H1 (cell line): ENCODE measurements at regions not wholly inside any gene's neighbourhood (a gene's known extent, or its start where the extent isn't known, plus 50 kb on each side); places are given as distances from the start of the nearest gene placed in this dataset.

Source experiments
- CTCF ChIA-PET: fragments of 300-600 bp; sonication (Branson Sonifier 250); formaldehyde crosslinking; loops from one replicate; lab custom pipeline; 2021; ENCODE audit not compliant: partially characterized antibody; lab: Charles Lee
- POLR2A ChIA-PET: fragments of 300-600 bp; sonication (Branson Sonifier 250); formaldehyde crosslinking; loops from one replicate; lab custom pipeline; 2021; ENCODE audit warnings: inconsistent platforms; ENCODE audit not compliant: partially characterized antibody; lab: Charles Lee
- DNase-seq, 2 experiments: peaks; one replicate each; pipeline versions ENCODE4 v3.0.0 to v3.0.0-alpha.2; 2010 to 2022; ENCODE audit warnings: low spot score in 2 of 2, low read depth in 1 of 2, mixed read lengths in 1 of 2
- FAIRE-seq: peaks from 2 replicates; lab custom pipeline; 2011; peaks lifted over from hg19 to GRCh38; lab: Jason Lieb, UNC
- H2AFZ ChIP-seq: 2 replicates; pipeline ENCODE4 v1.8.1; 2012; ENCODE audit warnings: low read length, inconsistent platforms
- H2AK5ac ChIP-seq: 2 replicates; pipeline ENCODE4 v1.6.1; 2013; ENCODE audit warnings: low read depth, low read length
- H2BK120ac ChIP-seq: replicated peaks from 2 replicates; pipeline ENCODE3; 2013; ENCODE audit warnings: low read depth, low read length, inconsistent platforms
- H2BK12ac ChIP-seq: 2 replicates; pipeline ENCODE4 v1.6.1; 2013; ENCODE audit warnings: low read depth, low read length
- H2BK15ac ChIP-seq: 2 replicates; pipeline ENCODE4 v1.6.1; 2013; ENCODE audit warnings: low read length
- H2BK20ac ChIP-seq: 2 replicates; pipeline ENCODE4 v1.6.1; 2013; ENCODE audit warnings: low read length
- H2BK5ac ChIP-seq: 2 replicates; pipeline ENCODE4 v1.6.1; 2013; ENCODE audit warnings: low read depth, low read length
- H3K14ac ChIP-seq: 2 replicates; pipeline ENCODE4 v1.6.1; 2013; ENCODE audit warnings: inconsistent platforms; ENCODE audit not compliant: insufficient read length
- H3K18ac ChIP-seq: 2 replicates; pipeline ENCODE4 v1.6.1; 2013; ENCODE audit warnings: low read length; ENCODE audit errors: extremely low read depth
- H3K23ac ChIP-seq: 2 replicates; pipeline ENCODE4 v1.6.1; 2013; ENCODE audit warnings: inconsistent platforms; ENCODE audit not compliant: insufficient read length
- H3K23me2 ChIP-seq: 2 replicates; pipeline ENCODE4 v1.6.1; 2013; ENCODE audit warnings: low read depth, low read length
- H3K27ac ChIP-seq: 2 replicates; pipeline ENCODE4 v1.6.1; 2011; ENCODE audit warnings: low read depth, low read length, inconsistent platforms
- H3K27me3 ChIP-seq, 4 experiments: replicated peaks in 1 of 4; 1 replicate in 1 of 4; 2 replicates in 3 of 4; pipeline versions ENCODE4 v1.6.1 to v1.8.1; 2011 to 2013; ENCODE audit warnings: low read length in 3 of 4, mild to moderate bottlenecking in 3 of 4, inconsistent platforms in 2 of 4, mixed read lengths in 2 of 4, moderate library complexity in 1 of 4; ENCODE audit not compliant: control insufficient read depth in 3 of 4, insufficient read depth in 3 of 4; ENCODE audit errors: extremely low read depth in 1 of 4
- H3K36me3 ChIP-seq, 4 experiments: 2 replicates each; pipeline versions ENCODE4 v1.6.1 to v1.8.1; 2011 to 2013; ENCODE audit warnings: mild to moderate bottlenecking in 4 of 4, low read length in 3 of 4, moderate library complexity in 2 of 4, control low read depth in 1 of 4, inconsistent platforms in 1 of 4; ENCODE audit not compliant: insufficient read depth in 4 of 4, control insufficient read depth in 2 of 4
- H3K4ac ChIP-seq: replicated peaks from 2 replicates; pipeline ENCODE3; 2013; ENCODE audit warnings: low read length, low read depth, mixed read lengths, inconsistent platforms; ENCODE audit not compliant: insufficient read length
- H3K4me1 ChIP-seq, 4 experiments: replicated peaks in 1 of 4; 1 replicate in 1 of 4; 2 replicates in 3 of 4; pipeline versions ENCODE4 v1.6.1 to v1.8.1; 2011 to 2013; ENCODE audit warnings: low read length in 3 of 4, inconsistent platforms in 2 of 4, mixed read lengths in 1 of 4; ENCODE audit not compliant: insufficient read depth in 4 of 4, control insufficient read depth in 3 of 4
- H3K4me2 ChIP-seq, 2 experiments: 2 replicates each; pipeline versions ENCODE4 v1.6.1 to v1.8.1; 2011 to 2013; ENCODE audit warnings: low read depth in 2 of 2, low read length in 2 of 2, control low read depth in 1 of 2, inconsistent platforms in 1 of 2, mild to moderate bottlenecking in 1 of 2; ENCODE audit not compliant: insufficient read depth in 1 of 2
- H3K4me3 ChIP-seq, 4 experiments: fragments of 200-600, 300-600 bp in 1 of 4; sonication (generic), shearing (Covaris generic), sonication (Bioruptor Twin) in 1 of 4; 2 replicates each; pipeline versions ENCODE4 v1.5.1 to v1.8.1; 2011 to 2016; ENCODE audit warnings: low read length in 4 of 4, low read depth in 3 of 4, control low read depth in 2 of 4, inconsistent platforms in 2 of 4, mild to moderate bottlenecking in 2 of 4, mixed read lengths in 1 of 4, moderate library complexity in 1 of 4; ENCODE audit not compliant: insufficient read depth in 2 of 4; ENCODE audit errors: extremely low read depth in 1 of 4
- H3K56ac ChIP-seq: replicated peaks from 2 replicates; pipeline ENCODE3; 2013; ENCODE audit warnings: low read depth, mild to moderate bottlenecking, mixed read lengths, low read length, inconsistent platforms; ENCODE audit not compliant: insufficient read length
- H3K79me1 ChIP-seq: 2 replicates; pipeline ENCODE4 v1.6.1; 2013; ENCODE audit warnings: low read depth, low read length, control low read depth
- H3K79me2 ChIP-seq, 2 experiments: 2 replicates each; pipeline versions ENCODE4 v1.6.1 to v1.8.1; 2012 to 2013; ENCODE audit warnings: low read length in 2 of 2, mild to moderate bottlenecking in 2 of 2, inconsistent platforms in 1 of 2; ENCODE audit not compliant: insufficient read depth in 2 of 2, control insufficient read depth in 1 of 2
- H3K9ac ChIP-seq, 4 experiments: replicated peaks in 1 of 4; 1 replicate in 1 of 4; 2 replicates in 3 of 4; pipeline versions ENCODE4 v1.6.1 to v1.8.1; 2011 to 2013; ENCODE audit warnings: low read depth in 3 of 4, low read length in 3 of 4, control low read depth in 2 of 4, mild to moderate bottlenecking in 2 of 4, moderate library complexity in 2 of 4, inconsistent platforms in 1 of 4; ENCODE audit errors: extremely low read depth in 1 of 4
- H3K9me3 ChIP-seq, 2 experiments: 2 replicates each; pipeline versions ENCODE4 v1.6.1 to v1.8.1; 2012 to 2013; ENCODE audit warnings: mild to moderate bottlenecking in 2 of 2, moderate library complexity in 2 of 2, control low read depth in 1 of 2, inconsistent platforms in 1 of 2, low read depth in 1 of 2, low read length in 1 of 2, mixed read lengths in 1 of 2; ENCODE audit not compliant: insufficient read depth in 2 of 2
- H4K20me1 ChIP-seq, 2 experiments: replicated peaks in 1 of 2; 2 replicates each; pipeline versions ENCODE3 to v1.8.1; 2011 to 2013; ENCODE audit warnings: inconsistent platforms in 2 of 2, low read length in 2 of 2, mild to moderate bottlenecking in 1 of 2; ENCODE audit not compliant: insufficient read depth in 2 of 2, control insufficient read depth in 1 of 2
- H4K5ac ChIP-seq: 2 replicates; pipeline ENCODE4 v1.6.1; 2013; ENCODE audit warnings: low read length, low read depth, mixed read lengths, inconsistent platforms; ENCODE audit not compliant: insufficient read length
- H4K8ac ChIP-seq: 2 replicates; pipeline ENCODE4 v1.8.0; 2013; ENCODE audit warnings: mild to moderate bottlenecking, moderate library complexity, low read length, inconsistent platforms; ENCODE audit not compliant: insufficient read depth; ENCODE audit errors: extremely low read depth
- H4K91ac ChIP-seq: replicated peaks from 2 replicates; pipeline ENCODE3; 2013; ENCODE audit warnings: low read length, mixed read lengths, inconsistent platforms; ENCODE audit not compliant: insufficient read length
- CHD2 ChIP-seq: IDR thresholded peaks from 2 replicates; pipeline ENCODE4 v1.6.1; 2012; ENCODE audit warnings: low read length, improper control_type of control experiment
- EGR1 ChIP-seq: IDR thresholded peaks from 2 replicates; pipeline ENCODE4 v1.6.1; 2011; ENCODE audit warnings: low read depth, low read length, borderline replicate concordance
- GABPA ChIP-seq: IDR thresholded peaks from 2 replicates; pipeline ENCODE4 v1.6.1; 2011; ENCODE audit warnings: mild to moderate bottlenecking, low read length, moderate library complexity, borderline replicate concordance; ENCODE audit not compliant: insufficient read depth
- HDAC6 ChIP-seq: IDR thresholded peaks from one replicate; pipeline ENCODE4 v1.7.1; 2012; ENCODE audit warnings: low read depth, mild to moderate bottlenecking, inconsistent platforms, low read length, moderate library complexity
- NANOG ChIP-seq: IDR thresholded peaks from 2 replicates; pipeline ENCODE4 v1.6.1; 2011; ENCODE audit warnings: low read length, low read depth, mild to moderate bottlenecking, inconsistent platforms; ENCODE audit not compliant: insufficient read depth, poor library complexity, severe bottlenecking
- RXRA ChIP-seq: IDR thresholded peaks from 2 replicates; pipeline ENCODE4 v1.6.1; 2011; ENCODE audit warnings: low read depth, mild to moderate bottlenecking, low read length, moderate library complexity; ENCODE audit not compliant: insufficient read depth
- TCF12 ChIP-seq: IDR thresholded peaks from 2 replicates; pipeline ENCODE4 v1.6.1; 2011; ENCODE audit warnings: low read depth, mild to moderate bottlenecking, low read length
- WGBS, 2 experiments: shearing (Covaris generic) in 1 of 2; methylation state at CpG; one replicate each; pipeline versions ENCODE4 v1.1.6 to v1.1.7; 2013 to 2015; ENCODE audit warnings: low lambda C conversion rate in 2 of 2, mixed read lengths in 2 of 2, inconsistent platforms in 1 of 2, low coverage in 1 of 2, missing lambda C conversion rate in 1 of 2; ENCODE audit not compliant: insufficient replicate concordance in 2 of 2, insufficient coverage in 1 of 2, insufficient read length in 1 of 2; ENCODE audit errors: extremely low coverage in 1 of 2, missing lambda C conversion rate in 1 of 2; 5-methylcytosine and 5-hydroxymethylcytosine counted together

DNA sequence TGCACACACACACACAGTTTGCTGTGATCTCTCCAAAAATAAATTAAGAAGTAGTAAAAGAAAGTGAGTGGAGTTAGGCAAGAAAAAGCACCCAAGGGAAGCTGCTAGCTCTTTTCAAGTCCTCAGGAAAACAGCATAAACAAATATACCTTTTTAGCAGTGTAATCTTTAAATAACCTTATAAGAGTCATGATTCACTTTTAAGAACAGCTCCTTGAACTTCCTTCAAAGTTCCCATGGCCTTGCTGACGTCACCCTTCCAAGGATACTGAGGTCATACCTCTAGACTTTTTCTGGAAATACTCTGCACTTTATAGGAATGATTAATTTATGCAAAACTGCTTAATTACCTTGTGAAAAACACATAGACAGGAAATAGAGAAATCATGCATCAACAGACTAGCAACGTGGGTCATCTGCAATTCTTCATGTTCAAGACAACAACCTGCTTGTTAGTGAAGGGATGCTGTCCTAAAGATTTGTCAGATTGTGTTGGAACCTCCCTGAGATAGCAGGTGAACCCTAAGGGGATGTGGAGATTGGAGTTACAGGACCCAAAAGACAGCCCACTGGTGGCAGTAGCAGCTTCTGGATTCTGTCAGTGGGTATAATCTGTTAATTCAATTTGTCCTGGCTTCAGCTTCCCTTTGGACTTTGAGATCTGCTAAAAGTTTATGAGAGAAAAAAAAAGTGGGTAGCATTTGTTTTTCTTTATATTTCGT is 229.0 kb downstream of the ELAVL2 start:
- H2AFZ ChIP-seq = no peak overlapping the region
- TF ChIP-seq RXRA (no peak), CHD2 (no peak), TCF12 (no peak), NANOG (no peak), EGR1 (no peak), HDAC6 (no peak), GABPA (no peak)
- TF ChIP-seq, all 59 proteins: peak for 0
- Histone ChIP-seq H4K91ac (no peak overlapping the region), H3K14ac (no peak overlapping the region), H3K27me3 (no peaks in the 10 kb centered on the region), H3K18ac (no peak overlapping the region), H3K9ac (no peak overlapping the region), H3K79me2 (no peaks in the 10 kb centered on the region), H3K23me2 (no peaks in the 10 kb centered on the region), H3K79me1 (no peaks in the 10 kb centered on the region), H3K56ac (no peak overlapping the region), H4K8ac (no peak overlapping the region), H3K36me3 (no peaks in the 10 kb centered on the region), H2BK20ac (no peak overlapping the region), H2AK5ac (no peak overlapping the region), H4K20me1 (no peaks in the 10 kb centered on the region), H3K27ac (no peak overlapping the region), H2BK15ac (no peak overlapping the region), H2BK5ac (no peak overlapping the region), H4K5ac (no peak overlapping the region), H3K4me3 (no peak overlapping the region), H3K23ac (no peak overlapping the region), H2BK120ac (no peak overlapping the region), H2BK12ac (no peak overlapping the region), H3K4ac (no peak overlapping the region), H3K4me2 (no peak overlapping the region), H3K4me1 (no peaks in the 10 kb centered on the region), H3K9me3 (no peaks in the 10 kb centered on the region)
- POLR2A ChIA-PET = interaction anchor here (0.7 kb wide), 1 partner anchor 686 kb away, joined by 3 read pairs; no protein-coding TSS in a partner anchor
- CTCF ChIA-PET = interaction anchor here (0.7 to 2.0 kb wide), 2 partner anchors 9 to 17 kb away, joined by 3 to 5 read pairs; no protein-coding TSS in a partner anchor
- no peak for DNase-seq
- 86% methylated on average over 3 of the region's 3 CpGs; no CpG with 5 or more reads in 1 of the 2 experiments for WGBS, 2 experiments
- no peak for FAIRE-seq
